ENCODE measurements at regions not wholly inside any gene's neighbourhood (a gene's known extent, or its start where the extent isn't known, plus 50 kb on each side); places are given as distances from the start of the nearest gene placed in this dataset.

- no peak overlapping the region for H3K14ac ChIP-seq (ENCODE audit: low read length in 2 of 2)
- 60% methylated on average over 4 of the region's 5 CpGs for WGBS
Observed at GRCh38 chr17:73984941-73985340, 218.5 kb upstream of the RPL38 start.

GRCh38 chr17:73985466-73986015, 217.9 kb upstream of the RPL38 start:
- Histone ChIP-seq H3K4me3 (ENCODE audit: insufficient read depth in 1 of 2, low read depth in 1 of 2, low read length in 2 of 2) (no peak overlapping the region), H3K4me1 (ENCODE audit: control insufficient read depth, insufficient read depth, low read depth, low read length) (no peaks in the 10 kb centered on the region), H3K27ac (ENCODE audit: low read length, poor library complexity, severe bottlenecking) (no peak overlapping the region), H3K9ac (ENCODE audit: low read length) (no peak overlapping the region), H3K18ac (ENCODE audit: low read depth in 1 of 2, low read length in 2 of 2) (no peak overlapping the region), H3K27me3 (ENCODE audit: control insufficient read depth in 1 of 2, insufficient read depth in 1 of 2, low read length in 2 of 2) (peaks cover 0 to 69% of the 10 kb centered on the region in 2 experiments), H2BK15ac (ENCODE audit: low read depth, poor library complexity, severe bottlenecking) (no peak overlapping the region), H3K23ac (ENCODE audit: low read length in 2 of 2) (no peak overlapping the region), H2AK5ac (ENCODE audit: low read length, severe bottlenecking) (no peak overlapping the region), H3K9me3 (ENCODE audit: control insufficient read depth, low read length) (no peaks in the 10 kb centered on the region), H2AFZ (ENCODE audit: low read depth, low read length) (no peak overlapping the region), H3K4ac (ENCODE audit: low read depth in 1 of 2, low read length in 2 of 2) (no peak overlapping the region), H2BK12ac (ENCODE audit: low read length in 2 of 2) (no peak overlapping the region), H3K4me2 (ENCODE audit: low read length, poor library complexity, severe bottlenecking) (no peak overlapping the region), H2BK5ac (ENCODE audit: low read depth, low read length, poor library complexity, severe bottlenecking) (no peak overlapping the region), H3K36me3 (ENCODE audit: control insufficient read depth in 1 of 2, insufficient read depth in 2 of 2, low read depth in 1 of 2, low read length in 2 of 2) (no peaks in the 10 kb centered on the region), H2BK120ac (ENCODE audit: low read depth, low read length) (no peak overlapping the region), H4K8ac (ENCODE audit: low read length) (no peak overlapping the region), H4K91ac (ENCODE audit: low read length) (no peak overlapping the region), H3K14ac (ENCODE audit: low read length in 2 of 2) (no peak overlapping the region), H3K79me1 (replicated peaks; ENCODE audit: low read length, poor library complexity, severe bottlenecking) (no peaks in the 10 kb centered on the region)
- no peak for DNase-seq
- 71% methylated on average over 9 of the region's 11 CpGs for WGBS

More at GRCh38 chr17:73984941-73985340, 218.5 kb upstream of the RPL38 start:
- Histone ChIP-seq H2BK5ac (ENCODE audit: low read depth, low read length, poor library complexity, severe bottlenecking) (no peak overlapping the region), H2AFZ (ENCODE audit: low read depth, low read length) (no peak overlapping the region), H3K36me3 (ENCODE audit: control insufficient read depth in 1 of 2, insufficient read depth in 2 of 2, low read depth in 1 of 2, low read length in 2 of 2) (no peaks in the 10 kb centered on the region), H3K4ac (ENCODE audit: low read depth in 1 of 2, low read length in 2 of 2) (no peak overlapping the region), H4K91ac (ENCODE audit: low read length) (no peak overlapping the region), H3K4me3 (ENCODE audit: insufficient read depth in 1 of 2, low read depth in 1 of 2, low read length in 2 of 2) (no peak overlapping the region), H3K9me3 (ENCODE audit: control insufficient read depth, low read length) (no peaks in the 10 kb centered on the region), H3K27me3 (ENCODE audit: control insufficient read depth in 1 of 2, insufficient read depth in 1 of 2, low read length in 2 of 2) (peaks cover 0 to 69% of the 10 kb centered on the region in 2 experiments), H3K23ac (ENCODE audit: low read length in 2 of 2) (no peak overlapping the region), H3K79me1 (replicated peaks; ENCODE audit: low read length, poor library complexity, severe bottlenecking) (no peaks in the 10 kb centered on the region), H2BK15ac (ENCODE audit: low read depth, poor library complexity, severe bottlenecking) (no peak overlapping the region), H4K8ac (ENCODE audit: low read length) (no peak overlapping the region), H2AK5ac (ENCODE audit: low read length, severe bottlenecking) (no peak overlapping the region), H3K27ac (ENCODE audit: low read length, poor library complexity, severe bottlenecking) (no peak overlapping the region), H3K4me2 (ENCODE audit: low read length, poor library complexity, severe bottlenecking) (no peak overlapping the region), H3K18ac (ENCODE audit: low read depth in 1 of 2, low read length in 2 of 2) (no peak overlapping the region), H3K4me1 (ENCODE audit: control insufficient read depth, insufficient read depth, low read depth, low read length) (no peaks in the 10 kb centered on the region), H2BK12ac (ENCODE audit: low read length in 2 of 2) (no peak overlapping the region), H3K9ac (ENCODE audit: low read length) (no peak overlapping the region), H2BK120ac (ENCODE audit: low read depth, low read length) (no peak overlapping the region)
- no peak for DNase-seq

DNA sequence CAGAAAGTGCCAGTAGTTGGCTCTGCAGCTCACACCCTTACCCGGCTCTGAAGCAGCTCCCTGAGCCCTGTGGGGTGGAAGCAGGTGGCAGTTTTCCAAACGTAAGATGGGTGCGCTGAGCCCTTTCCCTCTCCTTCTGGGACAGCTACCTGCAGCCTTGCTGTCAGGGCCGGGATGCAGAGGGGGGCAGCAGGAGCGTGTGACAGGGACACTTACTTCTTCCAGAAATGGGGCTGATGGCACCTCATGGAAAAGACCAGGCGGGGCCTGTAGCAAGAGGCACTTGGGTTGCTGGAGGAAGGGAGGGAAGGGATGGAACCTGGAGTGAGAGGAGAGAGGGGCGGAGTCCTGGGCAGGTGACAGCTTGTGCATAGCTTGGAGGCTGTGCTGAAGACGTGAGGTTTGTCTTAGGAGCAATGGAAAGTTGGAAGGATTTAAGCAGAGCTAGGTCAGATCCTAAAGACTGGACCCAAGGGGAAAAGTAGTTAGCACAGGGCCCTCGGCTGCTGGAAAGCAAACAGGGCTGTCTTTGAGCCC, 216.8 kb upstream of the RPL38 start:
- H3K27ac ChIP-seq (ENCODE audit: low read length, poor library complexity, severe bottlenecking), result no peak overlapping the region
- no peak overlapping the region for H3K4me2 ChIP-seq (ENCODE audit: low read length, poor library complexity, severe bottlenecking)
- DNase-seq, result no peak
- H2AFZ ChIP-seq (ENCODE audit: low read depth, low read length), result peak overlapping the region; percentile 10
- no peak overlapping the region for H2AK5ac ChIP-seq (ENCODE audit: low read length, severe bottlenecking)
- H2BK5ac ChIP-seq (ENCODE audit: low read depth, low read length, poor library complexity, severe bottlenecking), result no peak overlapping the region
- no peak overlapping the region for H2BK12ac ChIP-seq (ENCODE audit: low read length in 2 of 2)
- no peak overlapping the region for H4K91ac ChIP-seq (ENCODE audit: low read length)
- no peak overlapping the region for H3K4ac ChIP-seq (ENCODE audit: low read depth in 1 of 2, low read length in 2 of 2)
- H3K4me1 ChIP-seq (ENCODE audit: control insufficient read depth, insufficient read depth, low read depth, low read length), result no peaks in the 10 kb centered on the region
- WGBS, result 72% methylated on average over 9 of the region's 9 CpGs
- no peak overlapping the region for H3K14ac ChIP-seq (ENCODE audit: low read length in 2 of 2)
- no peaks in the 10 kb centered on the region for H3K79me1 ChIP-seq (replicated peaks; ENCODE audit: low read length, poor library complexity, severe bottlenecking)
- no peak overlapping the region for H3K4me3 ChIP-seq (ENCODE audit: insufficient read depth in 1 of 2, low read depth in 1 of 2, low read length in 2 of 2)
- no peaks in the 10 kb centered on the region for H3K9me3 ChIP-seq (ENCODE audit: control insufficient read depth, low read length)
- H3K27me3 ChIP-seq (ENCODE audit: control insufficient read depth in 1 of 2, insufficient read depth in 1 of 2, low read length in 2 of 2), result peaks cover 0 to 71% of the 10 kb centered on the region in 2 experiments
- no peak overlapping the region for H3K9ac ChIP-seq (ENCODE audit: low read length)
- H2BK120ac ChIP-seq (ENCODE audit: low read depth, low read length), result no peak overlapping the region
- H3K18ac ChIP-seq (ENCODE audit: low read depth in 1 of 2, low read length in 2 of 2), result no peak overlapping the region
- no peak overlapping the region for H3K23ac ChIP-seq (ENCODE audit: low read length in 2 of 2)
- H4K8ac ChIP-seq (ENCODE audit: low read length), result no peak overlapping the region
- H2BK15ac ChIP-seq (ENCODE audit: low read depth, poor library complexity, severe bottlenecking), result no peak overlapping the region
- H3K36me3 ChIP-seq (ENCODE audit: control insufficient read depth in 1 of 2, insufficient read depth in 2 of 2, low read depth in 1 of 2, low read length in 2 of 2), result no peaks in the 10 kb centered on the region

- H3K79me1 ChIP-seq (replicated peaks; ENCODE audit: low read length, poor library complexity, severe bottlenecking), result no peaks in the 10 kb centered on the region
- H2BK15ac ChIP-seq (ENCODE audit: low read depth, poor library complexity, severe bottlenecking), result no peak overlapping the region
- no peak overlapping the region for H3K23ac ChIP-seq (ENCODE audit: low read length in 2 of 2)
- no peak for DNase-seq
- H4K91ac ChIP-seq (ENCODE audit: low read length), result no peak overlapping the region
- H2AFZ ChIP-seq (ENCODE audit: low read depth, low read length), result no peak overlapping the region
- no peak overlapping the region for H3K4me2 ChIP-seq (ENCODE audit: low read length, poor library complexity, severe bottlenecking)
- no peak overlapping the region for H3K4me3 ChIP-seq (ENCODE audit: insufficient read depth in 1 of 2, low read depth in 1 of 2, low read length in 2 of 2)
- H3K14ac ChIP-seq (ENCODE audit: low read length in 2 of 2), result no peak overlapping the region
- no peaks in the 10 kb centered on the region for H3K4me1 ChIP-seq (ENCODE audit: control insufficient read depth, insufficient read depth, low read depth, low read length)
- H3K27me3 ChIP-seq (ENCODE audit: control insufficient read depth in 1 of 2, insufficient read depth in 1 of 2, low read length in 2 of 2), result peaks cover 0 to 64% of the 10 kb centered on the region in 2 experiments
- H3K36me3 ChIP-seq (ENCODE audit: control insufficient read depth in 1 of 2, insufficient read depth in 2 of 2, low read depth in 1 of 2, low read length in 2 of 2), result no peaks in the 10 kb centered on the region
- H3K9ac ChIP-seq (ENCODE audit: low read length), result no peak overlapping the region
- no peaks in the 10 kb centered on the region for H3K9me3 ChIP-seq (ENCODE audit: control insufficient read depth, low read length)
- no peak overlapping the region for H3K4ac ChIP-seq (ENCODE audit: low read depth in 1 of 2, low read length in 2 of 2)
- no peak overlapping the region for H2BK120ac ChIP-seq (ENCODE audit: low read depth, low read length)
- no peak overlapping the region for H3K27ac ChIP-seq (ENCODE audit: low read length, poor library complexity, severe bottlenecking)
- no peak overlapping the region for H2BK12ac ChIP-seq (ENCODE audit: low read length in 2 of 2)
- no peak overlapping the region for H2AK5ac ChIP-seq (ENCODE audit: low read length, severe bottlenecking)
- H4K8ac ChIP-seq (ENCODE audit: low read length), result no peak overlapping the region
- H3K18ac ChIP-seq (ENCODE audit: low read depth in 1 of 2, low read length in 2 of 2), result no peak overlapping the region
- no peak overlapping the region for H2BK5ac ChIP-seq (ENCODE audit: low read depth, low read length, poor library complexity, severe bottlenecking)
- 86% methylated on average over 9 of the region's 9 CpGs for WGBS
Observed at GRCh38 chr17:73987395-73987794, 216.1 kb upstream of the RPL38 start.

All from mesenchymal stem cell (in vitro differentiated cells and primary cell).